Chondrocyte (in vitro differentiated cells): ENCODE measurements at regions not wholly inside any gene's neighbourhood (a gene's known extent, or its start where the extent isn't known, plus 50 kb on each side); places are given as distances from the start of the nearest gene placed in this dataset.

Experiments
- DNase-seq: peaks from one replicate; pipeline ENCODE4 v3.0.0; 2021; ENCODE audit warnings: mixed read lengths, low spot score
- H3K27ac Mint-ChIP-seq: one replicate; pipeline ENCODE4 v1.8.0; 2021; ENCODE audit warnings: mild to moderate bottlenecking, moderate library complexity, mixed read lengths; ENCODE audit not compliant: unreplicated experiment
- H3K27me3 Mint-ChIP-seq: 2 replicates; pipeline ENCODE4 v1.8.0; 2021; ENCODE audit warnings: low read depth, mixed read lengths
- H3K36me3 Mint-ChIP-seq: 2 replicates; pipeline ENCODE4 v1.8.0; 2021; ENCODE audit warnings: low read depth, mixed read lengths
- H3K4me1 Mint-ChIP-seq: 2 replicates; pipeline ENCODE4 v1.8.0; 2021; ENCODE audit warnings: low read depth, mild to moderate bottlenecking, mixed read lengths
- H3K4me3 Mint-ChIP-seq: one replicate; pipeline ENCODE4 v1.8.0; 2021; ENCODE audit warnings: mild to moderate bottlenecking, moderate library complexity, mixed read lengths; ENCODE audit not compliant: unreplicated experiment
- H3K9me3 Mint-ChIP-seq: 2 replicates; pipeline ENCODE4 v1.8.0; 2021; ENCODE audit warnings: low read depth, mixed read lengths
- TF ChIP-seq, protein P1 (sequence below): fragments of 200-600 bp; sonication (generic); IDR thresholded peaks from 2 replicates; pipeline ENCODE4 v1.5.0; 2021; ENCODE audit warnings: antibody characterized with exemption, mild to moderate bottlenecking, moderate library complexity

DNA sequence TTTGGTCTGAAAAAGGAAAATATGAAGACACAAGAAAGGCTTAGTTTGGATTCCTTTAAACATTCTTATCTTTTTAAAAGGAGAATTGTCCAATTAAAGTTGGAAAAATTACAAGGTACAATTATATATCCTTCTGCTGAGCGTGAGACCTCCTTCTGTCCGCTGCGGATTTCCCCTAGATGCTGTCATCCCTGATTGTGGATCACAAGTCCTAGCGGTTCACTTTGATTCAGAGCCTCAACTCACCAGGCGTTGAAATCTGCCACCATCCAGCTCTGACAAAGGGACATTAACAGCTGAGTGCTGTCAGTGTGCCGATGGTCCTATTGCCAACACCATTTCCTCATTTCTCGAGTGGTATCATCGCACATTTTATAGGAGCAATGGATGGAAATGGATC, 73.1 kb upstream of the PTER start:
- peaks cover 9% of the 10 kb centered on the region for H3K9me3 Mint-ChIP-seq

DNA sequence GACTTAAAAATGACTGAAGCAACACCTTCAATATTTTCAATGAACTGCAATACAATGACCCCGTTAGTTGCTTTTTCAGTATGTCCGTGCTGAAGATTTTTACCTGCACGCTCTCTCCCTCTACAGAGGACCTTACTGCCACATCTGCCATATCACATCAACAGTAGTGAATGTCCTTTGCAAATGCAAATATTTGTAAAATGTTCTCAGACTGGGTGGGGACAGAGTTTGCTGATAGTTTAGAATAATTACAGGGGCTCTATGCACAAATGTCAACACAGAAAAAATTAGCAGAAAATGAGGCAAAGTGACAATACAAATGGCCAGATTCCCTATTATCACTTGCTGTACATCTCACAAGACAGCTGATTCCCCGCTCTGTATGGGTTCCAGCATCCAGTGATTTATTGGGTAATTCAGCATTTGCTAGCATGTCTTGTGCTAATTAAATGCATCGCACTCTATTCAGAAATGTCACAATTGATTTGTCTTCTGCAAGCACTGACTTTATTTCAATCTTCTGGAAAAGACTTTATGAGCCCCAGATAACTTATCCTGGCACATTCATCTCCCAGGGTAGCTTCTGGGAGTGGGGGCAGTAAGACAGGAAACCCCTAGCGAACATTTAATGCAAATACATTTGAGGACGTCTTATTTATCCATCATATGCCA, 69.1 kb upstream of the PTER start:
- Mint-ChIP-seq H3K4me3 (no peak overlapping the region), H3K27me3 (peaks cover 5% of the 10 kb centered on the region), H3K4me1 (no peaks in the 10 kb centered on the region), H3K27ac (no peak overlapping the region), H3K9me3 (no peaks in the 10 kb centered on the region), H3K36me3 (no peaks in the 10 kb centered on the region)
- no peak for DNase-seq
- TF ChIP-seq, protein P1, sequence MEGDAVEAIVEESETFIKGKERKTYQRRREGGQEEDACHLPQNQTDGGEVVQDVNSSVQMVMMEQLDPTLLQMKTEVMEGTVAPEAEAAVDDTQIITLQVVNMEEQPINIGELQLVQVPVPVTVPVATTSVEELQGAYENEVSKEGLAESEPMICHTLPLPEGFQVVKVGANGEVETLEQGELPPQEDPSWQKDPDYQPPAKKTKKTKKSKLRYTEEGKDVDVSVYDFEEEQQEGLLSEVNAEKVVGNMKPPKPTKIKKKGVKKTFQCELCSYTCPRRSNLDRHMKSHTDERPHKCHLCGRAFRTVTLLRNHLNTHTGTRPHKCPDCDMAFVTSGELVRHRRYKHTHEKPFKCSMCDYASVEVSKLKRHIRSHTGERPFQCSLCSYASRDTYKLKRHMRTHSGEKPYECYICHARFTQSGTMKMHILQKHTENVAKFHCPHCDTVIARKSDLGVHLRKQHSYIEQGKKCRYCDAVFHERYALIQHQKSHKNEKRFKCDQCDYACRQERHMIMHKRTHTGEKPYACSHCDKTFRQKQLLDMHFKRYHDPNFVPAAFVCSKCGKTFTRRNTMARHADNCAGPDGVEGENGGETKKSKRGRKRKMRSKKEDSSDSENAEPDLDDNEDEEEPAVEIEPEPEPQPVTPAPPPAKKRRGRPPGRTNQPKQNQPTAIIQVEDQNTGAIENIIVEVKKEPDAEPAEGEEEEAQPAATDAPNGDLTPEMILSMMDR: no peak

More for the DNA sequence above, 73.1 kb upstream of the PTER start:
- no peak for DNase-seq
- TF ChIP-seq, protein P1: no peak
- H3K4me1 Mint-ChIP-seq: no peaks in the 10 kb centered on the region
- no peak overlapping the region for H3K27ac Mint-ChIP-seq
- no peaks in the 10 kb centered on the region for H3K36me3 Mint-ChIP-seq
- no peak overlapping the region for H3K4me3 Mint-ChIP-seq
- H3K27me3 Mint-ChIP-seq: peaks cover 3% of the 10 kb centered on the region

DNA sequence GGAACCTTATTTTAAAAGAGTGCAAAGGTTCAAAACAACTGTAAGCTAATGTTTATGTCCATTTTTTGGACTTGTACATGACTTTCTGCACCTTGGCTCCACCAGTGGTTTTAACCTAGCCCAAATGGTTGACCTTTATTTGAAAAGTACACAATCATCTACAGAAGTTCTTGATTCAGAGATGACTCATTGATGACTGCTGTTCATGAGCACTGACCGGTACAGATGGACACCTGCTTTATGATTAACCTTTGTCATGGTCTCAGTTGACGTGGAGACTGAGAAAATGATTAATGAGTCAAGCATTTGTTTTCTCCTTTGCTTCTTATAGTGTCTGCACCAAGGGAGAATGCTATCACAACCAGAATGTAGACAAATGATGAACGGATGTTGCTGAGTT, 55.7 kb upstream of the PTER start:
- H3K4me3 Mint-ChIP-seq: no peak overlapping the region
- no peaks in the 10 kb centered on the region for H3K9me3 Mint-ChIP-seq
- H3K4me1 Mint-ChIP-seq: no peaks in the 10 kb centered on the region
- H3K27me3 Mint-ChIP-seq: peaks cover 9% of the 10 kb centered on the region
- no peaks in the 10 kb centered on the region for H3K36me3 Mint-ChIP-seq
- DNase-seq: no peak
- TF ChIP-seq, protein P1: no peak
- H3K27ac Mint-ChIP-seq: no peak overlapping the region

DNA sequence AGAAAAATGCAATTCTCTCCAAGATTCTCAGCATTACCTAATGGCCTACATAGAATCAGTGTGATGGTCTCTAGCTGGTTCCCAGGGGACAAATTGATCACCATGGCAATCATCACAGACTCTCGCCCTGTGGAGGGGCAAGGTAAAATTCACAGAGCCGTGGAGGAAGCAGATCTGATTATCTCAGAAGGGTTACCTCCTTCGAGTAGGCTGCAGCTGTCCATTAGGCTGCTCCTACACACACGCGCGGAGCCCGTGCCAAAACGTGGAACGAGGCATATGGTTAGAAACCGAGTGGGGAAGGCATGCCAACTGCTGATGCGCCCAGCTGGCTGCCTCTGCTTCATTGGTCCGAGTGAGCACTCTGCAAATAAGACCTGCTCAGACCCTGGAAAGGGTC, 52.8 kb upstream of the PTER start:
- H3K27me3 Mint-ChIP-seq: peaks cover 11% of the 10 kb centered on the region
- TF ChIP-seq, protein P1: no peak
- DNase-seq: no peak
- H3K9me3 Mint-ChIP-seq: no peaks in the 10 kb centered on the region
- H3K27ac Mint-ChIP-seq: no peak overlapping the region
- no peak overlapping the region for H3K4me3 Mint-ChIP-seq
- H3K4me1 Mint-ChIP-seq: no peaks in the 10 kb centered on the region
- H3K36me3 Mint-ChIP-seq: no peaks in the 10 kb centered on the region

DNA sequence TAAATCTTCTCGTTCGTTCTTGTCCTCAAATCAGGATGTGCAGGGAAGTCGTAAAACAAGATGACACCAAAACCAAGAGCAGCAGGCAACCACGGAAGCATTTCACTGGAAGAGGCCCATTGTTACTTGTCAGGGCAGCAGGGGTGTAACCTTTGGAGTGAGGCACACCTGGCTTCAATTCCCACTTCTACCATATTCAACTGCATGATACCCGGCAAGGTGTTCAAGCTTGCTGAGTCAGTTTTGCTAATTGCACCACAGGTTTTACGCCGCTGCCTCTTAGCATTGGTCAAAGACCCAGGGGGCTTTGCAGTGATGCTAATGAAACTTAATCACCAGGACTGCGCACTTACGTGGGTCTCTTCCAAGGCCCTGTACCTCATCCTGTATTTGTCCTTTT, 50.0 kb upstream of the PTER start:
- DNase-seq: no peak
- TF ChIP-seq, protein P1: no peak
- H3K4me3 Mint-ChIP-seq: no peak overlapping the region
- H3K4me1 Mint-ChIP-seq: no peaks in the 10 kb centered on the region
- H3K27ac Mint-ChIP-seq: no peak overlapping the region
- H3K27me3 Mint-ChIP-seq: peaks cover 4% of the 10 kb centered on the region
- no peaks in the 10 kb centered on the region for H3K9me3 Mint-ChIP-seq
- H3K36me3 Mint-ChIP-seq: no peaks in the 10 kb centered on the region
